ENCODE measurements at regions not wholly inside any gene's neighbourhood (a gene's known extent, or its start where the extent isn't known, plus 50 kb on each side); places are given as distances from the start of the nearest gene placed in this dataset.

DNA sequence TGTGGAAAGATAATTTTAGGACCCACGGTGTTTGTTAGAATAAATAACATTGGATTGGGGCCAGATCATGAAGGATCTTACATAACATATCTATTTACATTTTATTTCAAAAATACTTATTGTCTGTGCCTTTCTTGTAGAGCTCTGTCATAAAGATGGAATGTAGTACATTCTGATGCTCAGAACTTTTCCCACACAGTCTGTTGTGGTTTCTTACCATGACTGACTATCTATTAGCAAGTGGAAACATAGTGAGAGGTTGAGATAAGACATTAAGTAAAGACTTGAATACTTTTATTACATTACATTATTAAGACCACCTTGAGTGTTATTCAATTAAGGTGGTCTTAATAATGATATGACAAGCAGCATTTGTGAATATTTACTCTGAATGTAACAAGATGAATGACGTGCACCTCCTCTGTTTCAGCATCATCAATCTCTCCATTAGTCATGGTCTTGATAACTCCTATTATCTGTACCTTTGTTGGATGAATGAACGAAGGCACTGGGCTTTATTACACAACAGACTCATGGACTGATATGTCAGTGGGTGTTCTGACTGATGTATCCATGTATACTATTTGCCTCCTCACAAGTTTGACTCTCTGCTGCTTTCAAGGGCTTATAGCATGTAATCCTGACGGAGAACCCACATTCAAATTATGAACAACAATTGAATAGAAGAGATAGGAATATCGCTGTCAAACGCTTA lies 883.0 kb upstream of the FLRT2 start:
- no peak for FAIRE-seq

DNA sequence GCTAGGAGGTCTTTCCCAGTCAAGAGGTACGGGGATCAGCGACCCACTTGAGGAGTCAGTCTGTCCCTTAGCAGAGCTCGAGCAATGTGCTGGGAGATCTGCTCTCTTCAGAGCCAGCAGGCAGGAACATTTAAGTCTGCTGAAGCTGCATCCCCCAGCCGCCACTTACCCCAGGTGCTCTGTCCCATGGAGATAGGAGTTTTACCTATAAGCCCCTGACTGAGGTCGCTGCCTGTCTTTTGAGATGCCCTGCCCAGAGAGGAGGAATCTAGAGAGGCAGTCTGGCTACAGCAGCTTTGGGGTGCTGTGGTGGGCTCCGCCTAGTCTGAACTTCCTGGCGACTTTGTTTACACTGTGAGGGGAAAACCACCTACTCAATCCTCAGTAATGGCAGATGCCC lies 874.9 kb upstream of the FLRT2 start:
- FAIRE-seq: no peak

DNA sequence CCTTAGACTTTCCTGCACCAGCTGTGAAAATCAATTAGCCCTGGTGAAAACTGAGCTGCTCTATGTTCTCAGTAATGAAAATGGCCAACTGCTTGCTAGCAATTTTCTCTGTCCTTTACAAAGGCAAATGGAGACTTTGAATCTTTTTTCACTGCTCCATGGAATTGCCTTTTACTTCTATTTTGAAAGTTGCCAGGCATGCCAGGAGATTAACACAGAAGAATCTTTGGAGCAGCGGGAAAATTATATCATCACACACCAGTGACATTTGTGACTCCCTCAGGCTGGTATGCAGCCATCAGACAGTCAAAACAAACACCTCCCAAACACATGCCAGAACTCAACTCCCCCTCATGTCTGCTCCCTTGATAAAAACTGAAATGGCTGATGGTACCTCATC lies 872.0 kb upstream of the FLRT2 start:
- FAIRE-seq: no peak

GRCh38 chr14:84670796-84671195 lies 859.1 kb upstream of the FLRT2 start:
- FAIRE-seq: no peak

DNA sequence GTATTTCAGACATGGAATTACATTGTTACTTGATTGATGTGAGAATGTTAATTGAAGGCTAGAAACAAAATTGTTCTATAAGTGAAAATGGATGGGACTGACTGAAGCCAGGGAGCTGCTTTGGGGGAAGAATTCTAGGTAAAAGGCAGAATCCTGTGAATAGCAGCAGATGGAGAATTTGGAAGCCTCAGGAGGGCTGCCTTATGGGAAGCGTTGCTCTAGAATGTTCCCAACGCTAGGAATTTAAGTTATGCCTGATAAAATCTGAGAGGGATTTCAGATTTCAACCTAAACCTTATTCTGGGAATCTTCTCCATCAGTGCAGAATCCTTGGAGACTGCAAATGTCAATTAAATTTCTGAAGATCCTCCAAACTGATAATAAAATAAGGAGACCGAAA lies 858.2 kb upstream of the FLRT2 start:
- no peak for FAIRE-seq

GRCh38 chr14:84674636-84675035 lies 855.3 kb upstream of the FLRT2 start:
- no peak for FAIRE-seq

GRCh38 chr14:84686550-84686949 lies 843.4 kb upstream of the FLRT2 start:
- no peak for FAIRE-seq

DNA sequence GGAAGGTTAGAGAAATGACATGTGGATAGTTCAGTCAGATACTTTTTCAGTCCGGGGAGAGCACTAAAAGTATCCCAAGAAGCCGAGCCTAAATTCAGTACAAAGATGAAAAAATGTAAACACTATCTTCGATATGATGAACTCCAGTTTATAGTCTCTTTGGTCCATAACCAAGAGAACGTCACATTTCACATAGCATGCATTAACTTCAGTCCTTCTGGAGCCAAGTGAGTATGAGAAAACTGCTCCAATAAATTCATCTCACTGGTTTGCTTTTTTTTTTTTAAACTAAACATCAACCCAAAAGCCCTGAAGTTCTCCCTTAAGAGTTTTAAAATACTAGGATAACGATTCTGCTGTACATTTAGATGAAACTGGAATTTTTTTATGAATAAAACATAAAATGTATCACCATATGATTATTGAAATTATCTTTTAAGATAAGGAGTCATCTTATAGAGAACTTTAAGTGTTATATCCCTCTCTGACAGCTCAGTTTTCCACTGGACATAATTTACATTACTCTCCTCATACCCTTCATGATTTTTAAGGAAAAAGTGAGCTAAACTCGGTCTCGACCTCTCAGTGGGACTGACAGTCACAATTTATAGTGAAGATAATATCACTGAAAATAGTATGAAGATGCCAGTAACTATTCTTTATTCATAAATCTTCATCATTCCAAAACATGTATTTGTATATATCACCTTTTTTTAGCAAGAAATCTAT lies 841.5 kb upstream of the FLRT2 start:
- FAIRE-seq: no peak

DNA sequence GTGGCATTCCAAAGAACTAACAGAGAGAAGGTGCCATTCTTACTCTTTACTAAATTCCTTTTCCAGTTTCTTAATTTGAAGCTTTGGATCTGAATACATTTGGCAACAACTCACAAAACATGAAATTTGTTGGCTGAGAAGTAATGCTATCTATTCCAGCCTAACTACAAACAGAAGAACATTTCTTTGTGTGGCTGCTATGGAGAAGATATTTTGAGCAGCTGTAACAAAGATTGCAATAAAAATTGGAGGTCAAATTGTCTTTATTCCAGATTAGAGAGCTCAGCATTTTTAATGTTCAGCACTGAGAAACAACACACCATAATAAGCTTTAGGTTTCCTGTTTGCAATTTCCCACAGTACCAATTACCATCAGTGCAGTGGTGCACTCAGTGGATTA lies 835.8 kb upstream of the FLRT2 start:
- peak; percentile 97 for FAIRE-seq

GRCh38 chr14:84704601-84705000 lies 825.3 kb upstream of the FLRT2 start:
- FAIRE-seq: no peak

DNA sequence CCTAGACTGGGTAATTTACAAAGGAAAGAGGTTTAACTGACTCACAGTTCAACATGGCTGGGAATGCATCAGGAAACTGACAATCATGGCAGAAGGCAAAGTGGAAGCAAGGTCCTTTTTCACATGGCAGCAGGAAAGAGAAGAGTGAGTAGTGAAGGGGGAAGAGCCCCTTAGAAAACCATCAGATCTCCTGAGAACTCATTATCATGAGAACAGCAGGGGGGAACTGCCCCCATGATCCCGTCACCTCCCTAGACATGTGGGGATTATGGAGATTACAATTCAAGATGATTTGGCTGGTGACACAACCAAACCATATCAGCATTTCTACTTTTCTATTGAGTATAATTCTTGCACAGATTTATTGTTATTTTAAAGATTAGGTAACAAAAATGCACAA lies 822.1 kb upstream of the FLRT2 start:
- no peak for FAIRE-seq

GRCh38 chr14:84708865-84709264 lies 821.1 kb upstream of the FLRT2 start:
- FAIRE-seq: no peak

- no peak for FAIRE-seq
Measured at GRCh38 chr14:84726471-84726870, 803.5 kb upstream of the FLRT2 start.

DNA sequence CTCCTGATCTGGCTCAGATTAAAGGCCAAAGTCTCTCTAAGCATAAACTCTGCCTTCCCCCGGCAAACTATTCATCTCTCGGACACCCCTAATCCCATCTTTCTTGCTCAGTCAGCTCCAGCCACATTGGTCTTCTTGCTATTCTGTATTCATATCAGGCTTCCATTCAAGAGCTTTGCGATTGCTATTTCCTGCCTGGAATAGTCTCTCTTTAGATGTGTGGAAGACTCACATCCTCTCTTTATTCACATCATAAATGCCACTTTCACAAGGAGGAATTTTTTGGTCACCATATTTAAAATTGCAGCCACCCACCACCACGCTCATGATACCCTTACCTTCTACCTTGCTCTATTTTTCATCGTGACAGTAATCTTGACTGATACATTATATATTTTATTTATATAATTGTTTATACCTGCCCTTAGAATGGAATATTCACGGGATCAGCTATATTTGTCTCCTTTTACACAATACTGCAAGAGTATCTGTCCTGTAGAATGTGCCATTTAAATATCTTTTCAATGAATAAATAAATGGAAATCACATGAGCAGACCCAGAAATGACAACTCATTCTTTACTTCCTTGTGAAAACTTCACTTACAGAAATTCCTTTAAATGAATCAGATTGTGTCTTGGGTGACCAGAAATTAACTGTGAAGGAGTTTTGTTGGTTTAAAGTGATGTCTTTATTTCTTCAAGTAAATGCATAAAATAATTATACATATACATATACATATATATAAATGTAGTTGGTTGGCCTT lies 780.6 kb upstream of the FLRT2 start:
- FAIRE-seq: no peak

GRCh38 chr14:84750284-84750683 lies 779.7 kb upstream of the FLRT2 start:
- no peak for FAIRE-seq

GRCh38 chr14:84750763-84751554 lies 779.0 kb upstream of the FLRT2 start:
- no peak for FAIRE-seq

- no peak for FAIRE-seq
Measured at GRCh38 chr14:84751745-84752144, 778.2 kb upstream of the FLRT2 start.

GRCh38 chr14:84760489-84761126 lies 769.3 kb upstream of the FLRT2 start:
- peak; percentile 98 for FAIRE-seq

DNA sequence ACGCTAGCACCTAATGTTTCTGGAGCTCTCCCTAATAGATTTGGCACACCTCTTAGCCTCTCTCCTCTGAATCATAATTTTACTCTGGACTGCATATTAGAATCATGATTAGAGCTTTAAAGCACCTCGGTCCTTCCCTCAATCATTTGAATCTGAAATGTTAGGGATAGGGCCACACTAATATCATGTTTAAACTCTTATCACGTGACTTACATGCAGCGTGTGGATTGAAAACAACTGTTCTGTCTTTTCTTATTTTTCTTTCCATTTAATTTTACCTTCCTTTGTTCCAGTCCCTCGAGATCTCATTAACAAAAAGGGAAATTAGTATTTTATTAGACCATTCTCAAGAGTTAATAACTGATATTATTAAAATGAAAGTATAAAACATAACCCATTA lies 762.5 kb upstream of the FLRT2 start:
- FAIRE-seq: no peak

DNA sequence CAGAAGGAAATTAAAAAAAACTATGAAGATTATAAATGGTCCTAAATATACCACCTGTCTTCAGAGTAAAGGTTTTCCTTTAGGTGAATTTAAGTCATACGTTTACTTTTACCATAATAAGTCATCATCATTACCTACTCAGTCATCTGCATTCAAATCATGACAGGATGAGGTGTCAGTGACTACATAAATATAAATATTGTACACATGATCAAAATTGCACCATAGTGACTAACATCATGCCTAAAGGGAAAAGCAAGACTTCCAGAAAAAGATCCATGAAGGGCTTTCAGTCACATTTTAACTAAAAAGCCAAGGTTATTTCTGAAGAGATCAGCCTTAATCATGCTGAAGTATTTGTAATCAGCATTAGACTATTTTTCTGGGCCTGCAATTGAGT lies 759.9 kb upstream of the FLRT2 start:
- FAIRE-seq: no peak

- FAIRE-seq: no peak
Measured at GRCh38 chr14:84777356-84777755, 752.6 kb upstream of the FLRT2 start.

- no peak for FAIRE-seq
Measured at GRCh38 chr14:84782902-84783301, 747.0 kb upstream of the FLRT2 start.
